Left lung (tissue), 4 donors: ENCODE measurements at regions not wholly inside any gene's neighbourhood (a gene's known extent, or its start where the extent isn't known, plus 50 kb on each side); places are given as distances from the start of the nearest gene placed in this dataset.

ENCODE experiments used
- ATAC-seq: fragments of 200-7000 bp; cut with Tn5 transposase; one replicate; pipeline ENCODE4 v1.9.1; 2020; ENCODE audit warnings: moderate library complexity
- DNase-seq, 4 donors: peaks; one replicate each; pipeline ENCODE4 v3.0.0-alpha.2; 2013 to 2020
- H3K27ac ChIP-seq, 2 donors: fragments of 200-600 bp; sonication (generic) in 1 of 2; one replicate each; pipeline versions ENCODE4 v1.5.0 to v1.8.0; 2020 to 2021
- H3K27me3 ChIP-seq, 2 donors: fragments of 200-600 bp; sonication (generic) in 1 of 2; one replicate each; pipeline versions ENCODE4 v1.5.0 to v1.8.0; 2020 to 2021
- H3K36me3 ChIP-seq, 2 donors: fragments of 200-600 bp; sonication (generic) in 1 of 2; one replicate each; pipeline versions ENCODE4 v1.5.0 to v1.8.0; 2020 to 2021
- H3K4me1 ChIP-seq, 2 donors: fragments of 200-600 bp; one replicate each; pipeline ENCODE4 v1.8.0; 2021
- H3K4me3 ChIP-seq, 2 donors: fragments of 200-600 bp; sonication (generic) in 1 of 2; one replicate each; pipeline versions ENCODE4 v1.5.0 to v1.8.0; 2020 to 2021; ENCODE audit warnings: mild to moderate bottlenecking in 1 of 2
- H3K9me3 ChIP-seq, 2 donors: fragments of 200-600 bp; sonication (generic) in 1 of 2; one replicate each; pipeline versions ENCODE4 v1.5.0 to v1.8.0; 2020 to 2021
- intact Hi-C, 2 donors: fragments of 100-400 bp; cut with DNase I; formaldehyde crosslinking; loops; one replicate each; pipeline versions ENCODE4 v1.11.2 to v1.14.2; 2022
- TF ChIP-seq, protein P1 (sequence below), 2 donors: fragments of 200-600 bp; sonication (generic) in 1 of 2; IDR thresholded peaks; one replicate each; pipeline versions ENCODE4 v1.5.0 to v1.8.0; 2021; ENCODE audit warnings: antibody characterized with exemption in 2 of 2
- donor health status: DM: no; HTN: yes; CAD: no.
- donor health status: DM: no; HTN: no; CAD: no.

DNA sequence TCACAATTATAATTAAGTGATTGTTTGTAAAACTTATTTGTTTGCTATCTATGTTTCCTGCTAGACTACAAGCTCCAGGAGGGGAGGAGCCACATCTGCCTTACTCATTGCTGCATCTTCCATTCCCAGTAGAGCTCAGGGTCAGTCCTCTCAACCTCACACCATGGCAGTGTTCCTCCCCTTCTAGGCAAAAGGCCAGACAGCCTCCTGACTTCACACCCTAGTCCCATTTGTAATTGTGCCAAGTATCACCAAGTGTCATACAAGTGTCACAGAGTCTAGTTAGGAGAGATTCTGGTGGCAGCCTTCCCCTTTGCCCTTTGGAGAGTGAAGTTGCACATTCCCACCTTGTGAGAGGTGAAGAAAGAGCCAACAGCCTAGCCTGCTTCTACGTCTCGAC, 490.4 kb downstream of the INSC start:
- TF ChIP-seq, protein P1, sequence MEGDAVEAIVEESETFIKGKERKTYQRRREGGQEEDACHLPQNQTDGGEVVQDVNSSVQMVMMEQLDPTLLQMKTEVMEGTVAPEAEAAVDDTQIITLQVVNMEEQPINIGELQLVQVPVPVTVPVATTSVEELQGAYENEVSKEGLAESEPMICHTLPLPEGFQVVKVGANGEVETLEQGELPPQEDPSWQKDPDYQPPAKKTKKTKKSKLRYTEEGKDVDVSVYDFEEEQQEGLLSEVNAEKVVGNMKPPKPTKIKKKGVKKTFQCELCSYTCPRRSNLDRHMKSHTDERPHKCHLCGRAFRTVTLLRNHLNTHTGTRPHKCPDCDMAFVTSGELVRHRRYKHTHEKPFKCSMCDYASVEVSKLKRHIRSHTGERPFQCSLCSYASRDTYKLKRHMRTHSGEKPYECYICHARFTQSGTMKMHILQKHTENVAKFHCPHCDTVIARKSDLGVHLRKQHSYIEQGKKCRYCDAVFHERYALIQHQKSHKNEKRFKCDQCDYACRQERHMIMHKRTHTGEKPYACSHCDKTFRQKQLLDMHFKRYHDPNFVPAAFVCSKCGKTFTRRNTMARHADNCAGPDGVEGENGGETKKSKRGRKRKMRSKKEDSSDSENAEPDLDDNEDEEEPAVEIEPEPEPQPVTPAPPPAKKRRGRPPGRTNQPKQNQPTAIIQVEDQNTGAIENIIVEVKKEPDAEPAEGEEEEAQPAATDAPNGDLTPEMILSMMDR (IDR thresholded peaks at IDR 0.05) = no peak
- ATAC-seq (no peak), DNase-seq (no peak)
- Histone ChIP-seq H3K4me3 (no peak overlapping the region), H3K27ac (no peak overlapping the region), H3K4me1 (no peaks in the 10 kb centered on the region), H3K9me3 (no peaks in the 10 kb centered on the region), H3K27me3 (no peaks in the 10 kb centered on the region), H3K36me3 (no peaks in the 10 kb centered on the region)
- intact Hi-C loops = no loop called here

DNA sequence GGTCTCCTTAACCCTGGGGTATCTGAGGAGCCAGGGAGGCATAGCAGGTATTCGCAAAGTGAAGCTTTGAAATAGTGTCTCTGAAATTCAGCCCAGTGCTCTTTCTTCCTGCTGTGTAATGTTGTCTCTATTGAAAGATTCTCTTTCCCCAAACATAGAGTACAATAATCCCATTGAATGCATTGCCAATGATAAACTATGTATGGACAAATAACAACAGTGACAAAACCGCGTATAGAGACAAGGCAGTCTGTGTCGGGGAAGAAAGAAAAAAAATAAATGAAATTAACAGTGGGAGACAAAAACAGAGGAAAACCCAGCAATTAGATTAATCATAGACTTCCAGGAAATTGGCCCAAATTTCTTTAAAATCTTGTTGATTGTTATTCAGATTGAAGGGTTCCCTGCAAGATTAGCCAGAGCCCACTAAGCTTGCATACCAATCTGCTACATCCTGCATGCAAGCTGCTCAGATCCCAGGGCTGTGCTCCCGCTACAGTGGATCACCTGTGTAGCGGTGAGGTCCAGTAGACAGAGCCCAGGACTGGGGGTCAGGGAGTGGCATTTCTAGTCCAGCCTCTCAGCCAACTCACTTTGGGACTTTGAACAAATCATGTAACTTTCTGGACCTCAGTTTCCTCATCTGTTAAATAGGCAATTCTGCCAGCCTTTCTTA, 492.8 kb downstream of the INSC start:
- TF ChIP-seq, protein P1 (IDR thresholded peaks at IDR 0.05) = no peak

DNA sequence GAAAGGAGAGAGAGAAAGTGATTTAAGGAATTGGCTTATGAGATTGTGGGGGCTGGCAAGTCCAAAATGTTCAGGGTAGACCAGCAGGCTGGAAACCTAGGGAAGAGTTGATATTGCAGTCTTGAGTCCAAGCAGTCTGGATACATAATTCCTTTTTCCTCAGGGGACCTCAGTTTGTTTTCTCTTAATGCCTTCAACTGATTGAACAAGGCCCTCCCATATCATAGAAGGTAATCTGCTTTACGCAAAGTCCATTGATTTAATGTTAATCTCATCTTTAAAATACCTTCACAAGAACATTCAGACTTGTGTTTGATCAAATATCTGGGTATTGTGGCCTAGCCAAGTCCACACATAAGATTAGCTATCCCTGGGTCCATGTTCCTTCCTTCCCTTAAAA, 494.7 kb downstream of the INSC start:
- no peak for ATAC-seq
- TF ChIP-seq, protein P1 (IDR thresholded peaks at IDR 0.05) = no peak
- H3K36me3 ChIP-seq = no peaks in the 10 kb centered on the region
- no peaks in the 10 kb centered on the region for H3K27me3 ChIP-seq
- H3K4me1 ChIP-seq = no peaks in the 10 kb centered on the region
- H3K27ac ChIP-seq = no peak overlapping the region
- H3K4me3 ChIP-seq = no peak overlapping the region
- no peak for DNase-seq
- intact Hi-C loops = no loop called here
- H3K9me3 ChIP-seq = no peaks in the 10 kb centered on the region

More for the DNA sequence above, 492.8 kb downstream of the INSC start:
- H3K4me3 ChIP-seq = no peak overlapping the region
- DNase-seq = no peak
- no peaks in the 10 kb centered on the region for H3K27me3 ChIP-seq
- H3K27ac ChIP-seq = no peak overlapping the region
- no peaks in the 10 kb centered on the region for H3K36me3 ChIP-seq
- no peak for ATAC-seq
- no peaks in the 10 kb centered on the region for H3K4me1 ChIP-seq
- intact Hi-C loops = no loop called here
- no peaks in the 10 kb centered on the region for H3K9me3 ChIP-seq

DNA sequence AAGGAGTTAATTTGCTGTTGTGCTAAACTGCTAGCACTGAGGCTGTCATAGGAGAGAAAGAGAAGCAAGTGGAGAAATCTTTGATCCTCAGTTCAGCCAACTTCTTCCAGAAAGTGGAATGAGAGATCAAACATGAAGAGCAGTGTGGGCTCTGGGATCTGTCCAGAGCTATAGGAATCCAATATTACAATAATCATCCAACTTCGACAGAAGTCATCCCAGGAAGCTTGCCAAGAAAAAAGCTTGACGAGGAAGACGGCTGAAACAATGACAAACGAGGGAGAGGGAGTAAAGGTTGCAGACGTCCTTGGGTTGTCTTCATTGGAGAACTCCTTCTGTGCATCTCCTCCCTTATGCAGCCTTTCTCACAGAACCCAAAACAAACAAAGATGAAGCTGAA, 496.2 kb downstream of the INSC start:
- TF ChIP-seq, protein P1 (IDR thresholded peaks at IDR 0.05) = no peak
- H3K27ac ChIP-seq = no peak overlapping the region
- H3K9me3 ChIP-seq = no peaks in the 10 kb centered on the region
- intact Hi-C loops = no loop called here
- ATAC-seq = no peak
- no peaks in the 10 kb centered on the region for H3K36me3 ChIP-seq
- no peaks in the 10 kb centered on the region for H3K27me3 ChIP-seq
- H3K4me1 ChIP-seq = no peaks in the 10 kb centered on the region
- H3K4me3 ChIP-seq = no peak overlapping the region
- no peak for DNase-seq

DNA sequence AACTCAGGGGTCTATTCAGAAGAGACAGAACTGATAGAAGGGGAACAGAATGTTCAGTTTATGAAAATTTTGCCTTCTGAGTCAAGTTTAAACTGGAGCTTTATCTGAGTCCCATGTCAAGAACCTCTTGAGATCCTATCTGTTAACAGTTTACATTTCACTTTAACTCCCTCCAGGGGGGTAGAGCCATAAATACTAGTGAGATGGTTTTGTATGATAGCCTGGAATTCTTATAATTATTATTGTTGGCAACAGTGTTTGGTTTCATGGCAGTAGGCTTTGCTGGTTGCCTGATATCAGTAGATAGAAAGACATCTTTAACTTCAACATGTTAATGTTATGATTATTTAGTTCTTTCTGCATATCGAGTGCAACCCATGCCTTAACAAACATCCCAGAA, 498.5 kb downstream of the INSC start:
- ATAC-seq (no peak), DNase-seq (no peak)
- Histone ChIP-seq H3K36me3 (no peaks in the 10 kb centered on the region), H3K4me3 (no peak overlapping the region), H3K27me3 (no peaks in the 10 kb centered on the region), H3K4me1 (no peaks in the 10 kb centered on the region), H3K27ac (no peak overlapping the region), H3K9me3 (no peaks in the 10 kb centered on the region)
- TF ChIP-seq, protein P1 (IDR thresholded peaks at IDR 0.05) = no peak
- intact Hi-C loops = no loop called here
